Sigmoid colon (tissue), 4 donors: ENCODE measurements at regions not wholly inside any gene's neighbourhood (a gene's known extent, or its start where the extent isn't known, plus 50 kb on each side); places are given as distances from the start of the nearest gene placed in this dataset.

Source experiments
- CTCF ChIP-seq, 4 experiments: fragments of 450-650 bp in 3 of 4; fragments of 200-600 bp in 1 of 4; IDR thresholded peaks; one replicate each; pipeline ENCODE4 v1.5.1; 2016 to 2019; ENCODE audit warnings: antibody characterized with exemption in 4 of 4, mild to moderate bottlenecking in 3 of 4, moderate library complexity in 2 of 4
- EP300 ChIP-seq, 4 donors: sonication (generic); formaldehyde crosslinking; IDR thresholded peaks; one replicate each; pipeline ENCODE4 v1.6.1; 2017; ENCODE audit warnings: antibody characterized with exemption in 4 of 4
- POLR2A ChIP-seq, 2 donors: fragments of 450-650 bp; IDR thresholded peaks; one replicate each; pipeline ENCODE4 v1.6.1; 2016; ENCODE audit warnings: antibody characterized with exemption in 2 of 2, mild to moderate bottlenecking in 2 of 2, moderate library complexity in 2 of 2
- POLR2AphosphoS5 ChIP-seq, 4 donors: sonication (generic); formaldehyde crosslinking; IDR thresholded peaks; one replicate each; pipeline ENCODE4 v1.6.1; 2017; ENCODE audit warnings: antibody characterized with exemption in 4 of 4

GRCh38 chrX:137236837-137237236, 203.0 kb upstream of the GPR101 start:
- TF ChIP-seq POLR2A (IDR thresholded peaks at IDR 0.05) (no peak), POLR2AphosphoS5 (IDR thresholded peaks at IDR 0.05) (no peak), CTCF (IDR thresholded peaks at IDR 0.05) (no peak), EP300 (IDR thresholded peaks at IDR 0.05) (no peak)
